Breast epithelium (tissue), 4 donors: ENCODE measurements at regions not wholly inside any gene's neighbourhood (a gene's known extent, or its start where the extent isn't known, plus 50 kb on each side); places are given as distances from the start of the nearest gene placed in this dataset.
"Not testable (repeated sequence)": the region's sequence is repeated elsewhere in the genome, so short reads cannot be mapped to it uniquely, and the experiment has no call there.

Experiments used
- DNase-seq, 2 donors: peaks; one replicate each; pipeline ENCODE4 v3.0.0-alpha.2; 2019; ENCODE audit warnings: low spot score in 2 of 2
- H3K27ac ChIP-seq, 2 donors: fragments of 200-600 bp; sonication (generic) in 1 of 2; one replicate each; pipeline ENCODE4 v1.5.1; 2016 to 2019; ENCODE audit warnings: mild to moderate bottlenecking in 1 of 2
- H3K27me3 ChIP-seq, 2 donors: fragments of 200-600 bp; sonication (generic) in 1 of 2; one replicate each; pipeline versions ENCODE4 v1.5.1 to v1.6.0; 2017 to 2019; ENCODE audit warnings: control low read depth in 1 of 2, mild to moderate bottlenecking in 1 of 2
- H3K36me3 ChIP-seq: fragments of 200-600 bp; one replicate; pipeline ENCODE4 v1.5.1; 2019
- H3K4me1 ChIP-seq, 2 donors: fragments of 200-600 bp; sonication (generic); one replicate each; pipeline ENCODE4 v1.5.1; 2016 to 2019; ENCODE audit warnings: control low read depth in 1 of 2
- H3K4me3 ChIP-seq, 3 donors: fragments of 200-600 bp; sonication (generic); 1 replicate in 2 of 3; 2 replicates in 1 of 3; pipeline ENCODE4 v1.5.1; 2016 to 2019; ENCODE audit warnings: mild to moderate bottlenecking in 3 of 3, moderate library complexity in 2 of 3
- H3K9me3 ChIP-seq, 2 donors: fragments of 200-600 bp; sonication (generic) in 1 of 2; one replicate each; pipeline ENCODE4 v1.5.1; 2016 to 2019; ENCODE audit warnings: control low read depth in 1 of 2
- POLR2A ChIP-seq: fragments of 450-650 bp; IDR thresholded peaks from one replicate; pipeline ENCODE4 v1.6.1; 2016; ENCODE audit warnings: antibody characterized with exemption, mild to moderate bottlenecking, moderate library complexity
- POLR2AphosphoS5 ChIP-seq, 3 donors: sonication (generic); formaldehyde crosslinking; IDR thresholded peaks; one replicate each; pipeline ENCODE4 v1.6.1; 2017; ENCODE audit warnings: antibody characterized with exemption in 3 of 3
- intact Hi-C: fragments of 100-400 bp; cut with DNase I; formaldehyde crosslinking; loops from one replicate; pipeline ENCODE4 v1.15.1; 2023; ENCODE audit warnings: low total_unique reads
- TF ChIP-seq, protein P1 (sequence below), 3 donors: fragments of 450-650 bp; IDR thresholded peaks; one replicate each; pipeline ENCODE4 v1.5.1; 2016 to 2017; ENCODE audit warnings: antibody characterized with exemption in 3 of 3, mild to moderate bottlenecking in 3 of 3, moderate library complexity in 3 of 3

DNA sequence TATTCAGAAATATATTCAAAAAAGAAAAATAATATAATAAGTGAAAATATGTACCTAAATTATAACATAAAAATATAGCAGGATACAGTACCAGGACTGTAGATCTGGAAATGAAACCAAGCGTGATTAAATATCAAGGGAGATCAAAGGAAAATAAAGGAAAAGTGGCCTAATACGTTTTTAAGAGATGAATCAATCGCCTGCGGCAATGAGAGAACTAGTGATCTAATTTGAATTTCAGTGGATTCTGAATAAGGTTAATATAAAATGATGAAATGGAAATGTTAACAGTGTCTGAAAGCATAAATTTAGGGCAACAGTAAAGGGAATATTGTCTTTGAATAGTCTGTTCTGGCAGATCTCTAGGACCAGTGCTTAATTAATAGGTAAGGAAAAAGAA is 1761.9 kb upstream of the ACO1 start:
- Histone ChIP-seq H3K4me3 (no peak overlapping the region), H3K4me1 (no peaks in the 10 kb centered on the region), H3K27ac (no peak overlapping the region), H3K9me3 (no peaks in the 10 kb centered on the region), H3K27me3 (no peaks in the 10 kb centered on the region), H3K36me3 (no peaks in the 10 kb centered on the region)
- intact Hi-C loops: no loop called here
- DNase-seq: no peak
- TF ChIP-seq POLR2A (no peak), POLR2AphosphoS5 (IDR thresholded peaks at IDR 0.05) (no peak)
- TF ChIP-seq, protein P1, sequence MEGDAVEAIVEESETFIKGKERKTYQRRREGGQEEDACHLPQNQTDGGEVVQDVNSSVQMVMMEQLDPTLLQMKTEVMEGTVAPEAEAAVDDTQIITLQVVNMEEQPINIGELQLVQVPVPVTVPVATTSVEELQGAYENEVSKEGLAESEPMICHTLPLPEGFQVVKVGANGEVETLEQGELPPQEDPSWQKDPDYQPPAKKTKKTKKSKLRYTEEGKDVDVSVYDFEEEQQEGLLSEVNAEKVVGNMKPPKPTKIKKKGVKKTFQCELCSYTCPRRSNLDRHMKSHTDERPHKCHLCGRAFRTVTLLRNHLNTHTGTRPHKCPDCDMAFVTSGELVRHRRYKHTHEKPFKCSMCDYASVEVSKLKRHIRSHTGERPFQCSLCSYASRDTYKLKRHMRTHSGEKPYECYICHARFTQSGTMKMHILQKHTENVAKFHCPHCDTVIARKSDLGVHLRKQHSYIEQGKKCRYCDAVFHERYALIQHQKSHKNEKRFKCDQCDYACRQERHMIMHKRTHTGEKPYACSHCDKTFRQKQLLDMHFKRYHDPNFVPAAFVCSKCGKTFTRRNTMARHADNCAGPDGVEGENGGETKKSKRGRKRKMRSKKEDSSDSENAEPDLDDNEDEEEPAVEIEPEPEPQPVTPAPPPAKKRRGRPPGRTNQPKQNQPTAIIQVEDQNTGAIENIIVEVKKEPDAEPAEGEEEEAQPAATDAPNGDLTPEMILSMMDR (IDR thresholded peaks at IDR 0.05): no peak

DNA sequence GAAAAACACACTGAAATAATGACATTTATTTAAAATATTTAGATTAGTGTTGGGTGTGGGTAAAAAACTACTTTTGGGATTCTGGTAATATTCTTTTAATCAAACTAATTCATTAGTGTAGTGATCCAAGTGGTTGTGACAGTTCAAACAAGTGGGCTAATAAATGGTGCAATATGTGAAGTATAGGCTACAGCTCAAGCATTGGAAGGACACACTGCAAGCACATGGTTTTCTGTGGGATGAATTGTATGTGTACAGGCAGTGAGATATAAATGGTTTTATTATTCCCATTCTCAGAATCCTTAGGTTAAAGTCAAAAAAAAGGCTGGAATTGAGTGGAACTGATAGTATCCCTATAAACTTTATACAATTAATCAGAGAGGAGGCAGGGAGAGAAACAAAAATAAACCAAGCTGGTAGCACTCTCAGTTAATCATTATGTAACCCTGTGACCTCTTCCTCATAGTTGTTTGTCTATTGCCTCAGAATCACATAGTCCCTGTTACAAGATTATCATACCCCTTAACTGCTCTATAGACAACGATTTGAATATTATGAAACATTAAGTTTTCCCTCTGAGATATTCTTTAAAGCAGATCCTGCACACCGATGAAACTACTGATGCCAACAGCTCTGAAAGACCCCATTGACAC is 1755.4 kb upstream of the ACO1 start:
- Histone ChIP-seq H3K4me1 (no peaks in the 10 kb centered on the region), H3K9me3 (no peaks in the 10 kb centered on the region), H3K36me3 (no peaks in the 10 kb centered on the region), H3K27ac (no peak overlapping the region), H3K4me3 (no peak overlapping the region), H3K27me3 (no peaks in the 10 kb centered on the region)
- no peak for TF ChIP-seq POLR2A
- TF ChIP-seq, protein P1 (IDR thresholded peaks at IDR 0.05): no peak
- no peak for TF ChIP-seq POLR2AphosphoS5 (IDR thresholded peaks at IDR 0.05)
- DNase-seq: no peak
- intact Hi-C loops: no loop called here

DNA sequence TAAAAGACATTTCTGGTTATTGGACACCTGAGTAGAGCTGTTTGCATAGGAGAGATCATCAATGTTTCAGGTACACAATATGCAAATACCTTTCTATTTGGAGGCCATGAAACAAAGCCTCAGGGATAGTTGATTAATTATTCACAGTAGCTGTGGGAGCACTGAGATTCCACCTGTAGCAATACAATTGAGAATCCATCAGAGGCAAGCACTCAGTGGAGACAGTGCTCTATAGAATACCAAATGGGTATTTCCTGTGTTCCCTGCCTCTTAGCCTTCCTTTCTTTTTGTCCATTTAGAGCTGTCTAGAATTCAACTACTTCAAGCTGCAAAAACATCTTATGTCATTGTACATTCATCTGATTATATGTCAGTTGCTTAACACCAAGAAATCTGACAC is 1754.0 kb upstream of the ACO1 start:
- H3K27ac ChIP-seq: no peak overlapping the region
- H3K4me1 ChIP-seq: no peaks in the 10 kb centered on the region
- TF ChIP-seq, protein P1 (IDR thresholded peaks at IDR 0.05): no peak
- TF ChIP-seq POLR2AphosphoS5 (IDR thresholded peaks at IDR 0.05): no peak
- TF ChIP-seq POLR2A: no peak
- no peak for DNase-seq
- H3K9me3 ChIP-seq: no peaks in the 10 kb centered on the region
- no peak overlapping the region for H3K4me3 ChIP-seq
- H3K36me3 ChIP-seq: no peaks in the 10 kb centered on the region
- intact Hi-C loops: no loop called here
- H3K27me3 ChIP-seq: no peaks in the 10 kb centered on the region

DNA sequence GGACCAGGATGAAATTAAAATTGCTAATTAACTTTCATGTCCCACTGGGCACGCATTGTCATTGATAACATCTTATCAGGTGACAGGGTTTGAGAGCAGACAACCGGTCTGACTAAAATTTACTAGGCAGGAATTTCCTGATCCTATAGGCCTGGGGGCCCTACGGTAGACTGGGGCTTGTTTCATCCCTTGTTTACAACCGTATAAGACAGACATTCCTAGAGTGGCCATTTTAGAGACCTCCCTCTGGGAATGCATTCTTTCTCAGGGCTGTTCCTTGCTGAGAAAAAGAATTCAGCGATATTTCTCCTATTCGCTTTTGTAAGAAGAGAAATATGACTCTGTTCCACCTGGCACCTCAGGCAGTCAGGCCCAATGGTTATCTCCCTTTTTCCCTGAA is 1737.8 kb upstream of the ACO1 start:
- H3K9me3 ChIP-seq: peaks cover 0 to 18% of the 10 kb centered on the region in 2 donors
- H3K27me3 ChIP-seq, H3K36me3 ChIP-seq, intact Hi-C loops, H3K4me1 ChIP-seq, DNase-seq, H3K27ac ChIP-seq, H3K4me3 ChIP-seq: not testable (repeated sequence)

DNA sequence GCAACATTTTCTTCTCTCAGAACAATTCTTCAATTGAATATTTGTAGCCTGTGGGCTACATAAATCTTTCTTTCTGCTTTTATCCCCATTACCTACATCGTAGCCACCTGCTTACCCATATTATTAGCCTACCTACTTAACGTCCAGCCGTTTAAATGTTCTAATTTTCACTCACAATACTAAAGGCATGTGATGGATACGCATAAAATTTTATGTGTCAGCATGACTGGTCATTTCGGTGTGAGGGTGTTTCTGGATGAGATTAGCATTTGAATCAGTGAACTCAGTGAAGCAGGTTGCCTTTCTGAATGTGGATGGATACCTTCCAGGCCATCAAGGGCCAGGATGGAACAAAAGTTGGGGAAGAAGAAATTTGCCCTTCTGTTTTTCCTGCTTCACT is 1722.5 kb upstream of the ACO1 start:
- Histone ChIP-seq H3K9me3 (no peaks in the 10 kb centered on the region), H3K4me1 (no peaks in the 10 kb centered on the region), H3K27me3 (no peaks in the 10 kb centered on the region), H3K36me3 (no peaks in the 10 kb centered on the region), H3K4me3 (no peak overlapping the region), H3K27ac (no peak overlapping the region)
- TF ChIP-seq POLR2AphosphoS5 (IDR thresholded peaks at IDR 0.05) (no peak), POLR2A (no peak)
- TF ChIP-seq, protein P1 (IDR thresholded peaks at IDR 0.05): no peak
- no peak for DNase-seq
- intact Hi-C loops: no loop called here
